K562 (cell line): ENCODE measurements at regions not wholly inside any gene's neighbourhood (a gene's known extent, or its start where the extent isn't known, plus 50 kb on each side); places are given as distances from the start of the nearest gene placed in this dataset.

ENCODE experiments used
- ATAC-seq: fragments of 200-7000 bp; cut with Tn5 transposase; 3 replicates; pipeline ENCODE4 v1.9.1; 2020; ENCODE audit warnings: moderate library complexity
- BruUV-seq: library from RNA; stranded (reverse); fragments of 400-500 nt; replicated peaks from 2 replicates; lab custom pipeline; 2021; lab: Mats Ljungman, UMichigan
- CTCF ChIA-PET: fragments of 300-600 bp; formaldehyde crosslinking; extraction: SDS; loops from one replicate; lab custom pipeline; 2021; ENCODE audit warnings: low intra/inter-chr PET ratio; lab: Yijun Ruan, JAX
- POLR2A ChIA-PET: fragments of 300-600, 350-650 bp; sonication (Branson Sonifier 250); formaldehyde crosslinking; extraction: SDS; loops from one replicate; lab custom pipeline; 2021; ENCODE audit warnings: antibody characterized with exemption, inconsistent platforms; lab: Yijun Ruan, JAX
- DNase-seq, 4 experiments: peaks; one replicate each; pipeline versions ENCODE4 v3.0.0 to v3.0.0-alpha.2; 2011 to 2018; ENCODE audit warnings: low spot score in 3 of 4, mixed read lengths in 3 of 4; ENCODE audit errors: extremely low read depth in 1 of 4
- FAIRE-seq: peaks from 2 replicates; lab custom pipeline; 2011; peaks lifted over from hg19 to GRCh38; lab: Jason Lieb, UNC
- H2AFZ ChIP-seq: 2 replicates; pipeline ENCODE4 v1.6.0; 2011; ENCODE audit warnings: low read depth, low read length, control low read depth, inconsistent platforms
- H3K27ac ChIP-seq: fragments of 200-600 bp; 3 replicates; pipeline ENCODE4 v1.8.0; 2011; ENCODE audit warnings: low read depth, mild to moderate bottlenecking, control low read depth, inconsistent platforms, low read length, moderate library complexity, mixed read lengths; ENCODE audit errors: extremely low read depth
- H3K27me3 ChIP-seq, 2 experiments: fragments of 300-600 bp in 1 of 2; 2 replicates in 1 of 2; 3 replicates in 1 of 2; pipeline versions ENCODE4 v1.6.0 to v1.8.0; 2011; ENCODE audit warnings: inconsistent platforms in 2 of 2, low read length in 2 of 2, mild to moderate bottlenecking in 1 of 2, mixed read lengths in 1 of 2, moderate library complexity in 1 of 2; ENCODE audit not compliant: control insufficient read depth in 2 of 2, insufficient read depth in 2 of 2
- H3K36me3 ChIP-seq: fragments of 300-600 bp; 3 replicates; pipeline ENCODE4 v1.8.0; 2011; ENCODE audit warnings: mild to moderate bottlenecking, low read length, inconsistent platforms; ENCODE audit not compliant: control insufficient read depth, insufficient read depth
- H3K4me1 ChIP-seq, 2 experiments: fragments of 200-600 bp in 1 of 2; replicated peaks in 1 of 2; 2 replicates in 1 of 2; 3 replicates in 1 of 2; pipeline versions ENCODE4 v1.5.1 to v1.8.0; 2011; ENCODE audit warnings: inconsistent platforms in 2 of 2, low read length in 2 of 2, mild to moderate bottlenecking in 1 of 2, mixed read lengths in 1 of 2, moderate library complexity in 1 of 2; ENCODE audit not compliant: control insufficient read depth in 2 of 2, insufficient read depth in 2 of 2
- H3K4me2 ChIP-seq: 2 replicates; pipeline ENCODE4 v1.6.1; 2011; ENCODE audit warnings: low read length, control low read depth, inconsistent platforms, mixed read lengths; ENCODE audit not compliant: insufficient read depth
- H3K4me3 ChIP-seq: fragments of 200-600 bp; sonication (generic), shearing (Covaris generic); 2 replicates; pipeline ENCODE4 v1.5.1; 2016; ENCODE audit warnings: control low read depth, inconsistent platforms
- H3K79me2 ChIP-seq: fragments of 200-600 bp; 3 replicates; pipeline ENCODE4 v1.8.0; 2011; ENCODE audit warnings: low read length, inconsistent platforms; ENCODE audit not compliant: control insufficient read depth, insufficient read depth
- H3K9ac ChIP-seq, 2 experiments: 2 replicates each; pipeline versions ENCODE4 v1.6.0 to v1.6.1; 2011; ENCODE audit warnings: low read depth in 2 of 2, low read length in 2 of 2, control low read depth in 1 of 2, inconsistent platforms in 1 of 2, mild to moderate bottlenecking in 1 of 2, mixed read lengths in 1 of 2; ENCODE audit not compliant: insufficient read depth in 1 of 2
- H3K9me1 ChIP-seq: one replicate; pipeline ENCODE4 v1.6.0; 2011; ENCODE audit warnings: inconsistent platforms, mild to moderate bottlenecking, low read length, moderate library complexity; ENCODE audit not compliant: control insufficient read depth, insufficient read depth
- H3K9me3 ChIP-seq: replicated peaks from 2 replicates; pipeline ENCODE4 v1.5.1; 2011; ENCODE audit warnings: low read depth, low read length, inconsistent platforms; ENCODE audit not compliant: control insufficient read depth, insufficient read depth
- H4K20me1 ChIP-seq: replicated peaks from 2 replicates; pipeline ENCODE4 v1.6.1; 2011; ENCODE audit warnings: low read length, inconsistent platforms, mixed read lengths; ENCODE audit not compliant: control insufficient read depth, insufficient read depth
- AFF1 ChIP-seq, 2 experiments: fragments of 450-650 bp; IDR thresholded peaks; 2 replicates each; pipeline ENCODE4 v1.6.1; 2018; ENCODE audit warnings: mild to moderate bottlenecking in 2 of 2, low read depth in 1 of 2; ENCODE audit not compliant: partially characterized antibody in 2 of 2
- CBX2 ChIP-seq: fragments of 200-600 bp; sonication (generic); IDR thresholded peaks from one replicate; pipeline ENCODE4 v1.6.1; 2012; ENCODE audit warnings: mild to moderate bottlenecking, low read length, inconsistent platforms; ENCODE audit not compliant: insufficient read depth, poor library complexity, severe bottlenecking
- HMG20A ChIP-seq: fragments of 450-650 bp; formaldehyde crosslinking; conservative IDR thresholded peaks from 2 replicates; pipeline ENCODE4 v1.4.0; 2020; ENCODE audit warnings: mild to moderate bottlenecking, mixed read lengths
- NR1H2 ChIP-seq: sonication (generic); formaldehyde crosslinking; IDR thresholded peaks from 2 replicates; pipeline ENCODE4 v1.4.0; 2020; ENCODE audit warnings: mild to moderate bottlenecking, missing genetic modification reagents
- PATZ1 ChIP-seq: fragments of 250-450 bp; sonication (Bioruptor Pico); IDR thresholded peaks from 2 replicates; pipeline ENCODE4 v1.5.0; 2020; ENCODE audit warnings: mild to moderate bottlenecking, borderline replicate concordance
- PCBP2 ChIP-seq: fragments of 200-400 bp; formaldehyde crosslinking; IDR thresholded peaks from 2 replicates; pipeline ENCODE4 v1.6.1; 2018; ENCODE audit warnings: low read length, low read depth, mild to moderate bottlenecking, moderate library complexity; ENCODE audit not compliant: poor library complexity, severe bottlenecking
- PHB ChIP-seq: fragments of 250-450 bp; sonication (Bioruptor Pico); IDR thresholded peaks from 2 replicates; pipeline ENCODE4 v1.5.0; 2021
- POLR2AphosphoS5 ChIP-seq: IDR thresholded peaks from 2 replicates; pipeline ENCODE4 v1.6.1; 2011; ENCODE audit warnings: mild to moderate bottlenecking, low read depth, low read length, moderate library complexity; ENCODE audit not compliant: control insufficient read depth, insufficient read depth
- SNIP1 ChIP-seq: fragments of 450-650 bp; IDR thresholded peaks from 2 replicates; pipeline ENCODE4 v1.7.1; 2017; ENCODE audit warnings: low read depth, mild to moderate bottlenecking
- THAP12 ChIP-seq: fragments of 250-450 bp; sonication (Bioruptor Pico); IDR thresholded peaks from 2 replicates; pipeline ENCODE4 v1.9.0; 2021; ENCODE audit warnings: mild to moderate bottlenecking, inconsistent platforms
- ZFP91 ChIP-seq: sonication (generic); formaldehyde crosslinking; IDR thresholded peaks from 2 replicates; pipeline ENCODE4 v1.8.0; 2022; ENCODE audit warnings: mild to moderate bottlenecking, missing genetic modification reagents
- ZKSCAN3 ChIP-seq: fragments of 250-450 bp; sonication (Bioruptor Pico); IDR thresholded peaks from 2 replicates; pipeline ENCODE4 v1.4.0; 2020
- WGBS: fragments of 100-300 bp; shearing (Covaris generic); methylation state at CpG from one replicate; pipeline ENCODE4 v1.1.6; 2016; ENCODE audit warnings: low coverage, mixed read lengths; ENCODE audit not compliant: insufficient coverage; ENCODE audit errors: missing lambda C conversion rate; 5-methylcytosine and 5-hydroxymethylcytosine counted together
- in situ Hi-C: fragments of 300-500 bp; cut with MboI; formaldehyde crosslinking; loops from 4 replicates; pipeline ENCODE4 v1.15.0; 2018; ENCODE audit warnings: inconsistent platforms, mixed read lengths
- intact Hi-C: fragments of 100-400 bp; cut with micrococcal nuclease; formaldehyde crosslinking; loops from 2 replicates; pipeline ENCODE4 v1.14.2; 2022

- Histone ChIP-seq H3K9me1 (no peaks in the 10 kb centered on the region), H3K27ac (no peak overlapping the region), H3K4me1 (no peaks in the 10 kb centered on the region), H3K9me3 (no peaks in the 10 kb centered on the region), H4K20me1 (no peaks in the 10 kb centered on the region), H3K27me3 (no peaks in the 10 kb centered on the region), H3K4me2 (no peak overlapping the region), H3K79me2 (no peaks in the 10 kb centered on the region), H3K4me3 (no peak overlapping the region), H3K9ac (no peak overlapping the region), H2AFZ (no peak overlapping the region), H3K36me3 (no peaks in the 10 kb centered on the region)
- DNase-seq, result no peak
- no peak for ATAC-seq
- in situ Hi-C loops (no loop called here), intact Hi-C loops (no loop called here)
- no peak for FAIRE-seq
- ChIA-PET POLR2A (no interaction called here), CTCF (no interaction called here)
- no TSS peak for BruUV-seq
- 0% methylated on average over 2 of the region's 2 CpGs for WGBS
- TF ChIP-seq ZFP91 (CRISPR knock-in tag), result no peak
- no peak for TF ChIP-seq POLR2AphosphoS5
- no peak for TF ChIP-seq SNIP1
- no peak for TF ChIP-seq PHB (CRISPR knock-in tag)
- TF ChIP-seq THAP12 (CRISPR knock-in tag), result no peak
- no peak for TF ChIP-seq PATZ1
- no peak for TF ChIP-seq PCBP2
- no peak for TF ChIP-seq HMG20A (CRISPR knock-in tag)
- TF ChIP-seq CBX2, result no peak
- no peak for TF ChIP-seq NR1H2
- no peak for TF ChIP-seq ZKSCAN3
- TF ChIP-seq AFF1 (IDR thresholded peaks at IDR 0.05; ENCODE audit: low read depth in 1 of 2, partially characterized antibody in 2 of 2), result no peak
These were observed 1061.7 kb upstream of the WWC1 start for GRCh38 chr5:167229751-167230150.
